RWPE2 (cell line): ENCODE measurements at regions not wholly inside any gene's neighbourhood (a gene's known extent, or its start where the extent isn't known, plus 50 kb on each side); places are given as distances from the start of the nearest gene placed in this dataset.

Experiments
- ATAC-seq: fragments of 200-7000 bp; cut with Tn5 transposase; 3 replicates; pipeline ENCODE4 v1.9.1; 2021; ENCODE audit warnings: low read depth
- DNase-seq: peaks from one replicate; pipeline ENCODE4 v3.0.0-alpha.2; 2020; ENCODE audit warnings: low spot score
- H3K27ac ChIP-seq: fragments of 450-650 bp; 2 replicates; pipeline ENCODE4 v1.5.1; 2017; ENCODE audit warnings: mild to moderate bottlenecking; ENCODE audit not compliant: poor library complexity, severe bottlenecking
- H3K27me3 ChIP-seq: fragments of 250-450 bp; sonication (Bioruptor Pico); 2 replicates; pipeline ENCODE4 v1.5.1; 2021; ENCODE audit warnings: mild to moderate bottlenecking, moderate library complexity; ENCODE audit not compliant: insufficient read depth, poor library complexity, severe bottlenecking
- H3K36me3 ChIP-seq: fragments of 250-450 bp; sonication (Bioruptor Pico); 2 replicates; pipeline ENCODE4 v1.5.1; 2020; ENCODE audit warnings: low read depth, mild to moderate bottlenecking, moderate library complexity
- H3K4me1 ChIP-seq: fragments of 250-450 bp; sonication (Bioruptor Pico); 2 replicates; pipeline ENCODE4 v1.5.1; 2021; ENCODE audit warnings: mild to moderate bottlenecking, moderate library complexity; ENCODE audit not compliant: insufficient read depth, poor library complexity, severe bottlenecking
- H3K4me3 ChIP-seq: fragments of 250-450 bp; sonication (Bioruptor Pico); 2 replicates; pipeline ENCODE4 v1.5.1; 2021; ENCODE audit warnings: mild to moderate bottlenecking, moderate library complexity; ENCODE audit not compliant: severe bottlenecking
- H3K9me3 ChIP-seq: fragments of 250-450 bp; sonication (Bioruptor Pico); 2 replicates; pipeline ENCODE4 v1.5.1; 2021; ENCODE audit warnings: mild to moderate bottlenecking, moderate library complexity; ENCODE audit not compliant: severe bottlenecking
- TF ChIP-seq, protein P1 (sequence below): fragments of 450-650 bp; IDR thresholded peaks from one replicate; pipeline ENCODE4 v1.5.1; 2017; ENCODE audit warnings: mild to moderate bottlenecking, moderate library complexity; ENCODE audit not compliant: poor library complexity, severe bottlenecking

DNA sequence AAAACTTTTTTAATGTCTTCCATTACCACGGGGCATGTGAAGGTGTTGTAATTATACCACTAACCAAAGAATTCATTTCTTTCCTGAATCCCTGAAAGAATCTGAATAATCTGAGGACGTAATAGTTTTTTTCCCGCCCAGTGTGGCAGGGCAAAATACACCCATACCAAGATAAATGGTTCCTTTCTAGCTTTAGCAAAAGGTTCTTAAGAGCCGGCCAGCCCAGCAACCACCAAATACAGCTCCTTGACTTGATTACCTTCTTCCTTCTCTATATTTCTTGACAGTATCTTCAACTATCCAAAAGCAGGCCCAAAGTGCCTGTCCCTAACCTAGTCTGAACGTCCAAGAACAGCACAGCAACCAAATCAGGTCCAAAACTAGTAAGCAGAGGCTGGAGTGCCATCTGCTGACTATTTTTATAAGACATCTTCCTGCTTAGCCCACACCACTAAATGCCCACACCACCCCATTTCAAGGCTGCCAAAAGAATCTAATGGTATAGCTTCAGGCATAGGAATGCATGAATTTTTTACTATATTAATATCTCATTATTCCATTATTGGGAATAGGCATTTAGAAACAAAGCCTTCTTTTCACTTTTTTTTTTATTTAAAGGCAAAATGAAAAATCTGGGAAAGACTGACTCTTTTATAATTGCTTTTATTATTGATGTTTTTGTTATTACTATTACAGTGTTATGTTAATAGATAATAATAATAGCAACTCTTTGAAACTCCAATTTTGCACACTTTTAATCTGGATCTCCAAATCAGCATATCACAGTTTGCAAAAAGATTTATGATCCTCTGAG lies 524.4 kb downstream of the MED13L start:
- TF ChIP-seq, protein P1, sequence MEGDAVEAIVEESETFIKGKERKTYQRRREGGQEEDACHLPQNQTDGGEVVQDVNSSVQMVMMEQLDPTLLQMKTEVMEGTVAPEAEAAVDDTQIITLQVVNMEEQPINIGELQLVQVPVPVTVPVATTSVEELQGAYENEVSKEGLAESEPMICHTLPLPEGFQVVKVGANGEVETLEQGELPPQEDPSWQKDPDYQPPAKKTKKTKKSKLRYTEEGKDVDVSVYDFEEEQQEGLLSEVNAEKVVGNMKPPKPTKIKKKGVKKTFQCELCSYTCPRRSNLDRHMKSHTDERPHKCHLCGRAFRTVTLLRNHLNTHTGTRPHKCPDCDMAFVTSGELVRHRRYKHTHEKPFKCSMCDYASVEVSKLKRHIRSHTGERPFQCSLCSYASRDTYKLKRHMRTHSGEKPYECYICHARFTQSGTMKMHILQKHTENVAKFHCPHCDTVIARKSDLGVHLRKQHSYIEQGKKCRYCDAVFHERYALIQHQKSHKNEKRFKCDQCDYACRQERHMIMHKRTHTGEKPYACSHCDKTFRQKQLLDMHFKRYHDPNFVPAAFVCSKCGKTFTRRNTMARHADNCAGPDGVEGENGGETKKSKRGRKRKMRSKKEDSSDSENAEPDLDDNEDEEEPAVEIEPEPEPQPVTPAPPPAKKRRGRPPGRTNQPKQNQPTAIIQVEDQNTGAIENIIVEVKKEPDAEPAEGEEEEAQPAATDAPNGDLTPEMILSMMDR: peak; percentile 90
- H3K9me3 ChIP-seq: no peaks in the 10 kb centered on the region
- peaks cover 21% of the 10 kb centered on the region for H3K4me1 ChIP-seq
- H3K27ac ChIP-seq: peak overlapping the region; percentile 96
- peak; percentile 89 for ATAC-seq
- no peaks in the 10 kb centered on the region for H3K27me3 ChIP-seq
- no peaks in the 10 kb centered on the region; the same call in 1 of the 2 replicates for H3K36me3 ChIP-seq
- no peak overlapping the region for H3K4me3 ChIP-seq
- DNase-seq: no peak

DNA sequence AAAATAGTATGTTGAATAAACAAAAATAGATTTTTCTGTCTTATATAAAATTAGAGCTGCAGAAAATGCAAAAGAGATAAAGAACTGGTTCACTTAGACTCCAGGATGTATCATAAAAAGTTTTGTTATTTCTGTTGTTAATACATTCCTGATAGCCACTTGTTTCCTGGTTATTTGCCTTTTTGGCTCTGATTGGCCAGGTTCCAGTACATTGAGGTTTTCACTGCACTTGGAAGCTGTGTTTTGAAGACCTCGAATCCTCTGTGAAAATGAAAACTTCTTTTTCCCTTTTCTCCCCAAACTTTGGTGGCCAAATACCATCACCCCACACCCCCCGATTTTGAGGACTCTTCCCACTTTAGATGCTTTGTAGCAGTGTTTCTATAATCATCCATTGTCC lies 525.3 kb downstream of the MED13L start:
- H3K27ac ChIP-seq: peak overlapping the region; percentile 96
- peaks cover 21% of the 10 kb centered on the region for H3K4me1 ChIP-seq
- H3K4me3 ChIP-seq: no peak overlapping the region
- DNase-seq (no peak), ATAC-seq (no peak)
- TF ChIP-seq, protein P1: no peak
- no peaks in the 10 kb centered on the region; the same call in 1 of the 2 replicates for H3K36me3 ChIP-seq
- no peaks in the 10 kb centered on the region for H3K9me3 ChIP-seq
- no peaks in the 10 kb centered on the region for H3K27me3 ChIP-seq

DNA sequence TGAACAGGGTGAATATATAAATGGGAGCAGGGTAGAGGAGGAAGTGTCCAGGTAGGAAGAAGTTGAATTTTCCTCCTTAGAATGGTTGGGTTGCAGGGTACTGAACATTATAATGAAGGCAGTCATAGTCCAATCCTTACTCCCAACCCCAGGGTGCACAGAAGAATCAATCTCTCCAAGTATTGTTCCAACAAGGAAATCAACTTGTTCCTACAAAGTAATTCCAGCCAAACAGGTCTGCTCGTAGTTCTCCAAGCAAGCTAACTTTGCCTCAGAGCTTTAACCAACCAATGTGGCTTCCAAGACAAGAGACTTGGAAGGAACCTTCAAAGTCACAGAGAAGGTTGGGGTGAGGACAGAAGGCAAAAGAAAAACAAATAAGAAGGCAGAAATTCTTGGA lies 527.2 kb downstream of the MED13L start:
- ATAC-seq (no peak), DNase-seq (no peak)
- Histone ChIP-seq H3K4me1 (peaks cover 21% of the 10 kb centered on the region), H3K36me3 (no peaks in the 10 kb centered on the region), H3K9me3 (no peaks in the 10 kb centered on the region), H3K27ac (no peak overlapping the region), H3K4me3 (no peak overlapping the region), H3K27me3 (no peaks in the 10 kb centered on the region)
- TF ChIP-seq, protein P1: no peak

DNA sequence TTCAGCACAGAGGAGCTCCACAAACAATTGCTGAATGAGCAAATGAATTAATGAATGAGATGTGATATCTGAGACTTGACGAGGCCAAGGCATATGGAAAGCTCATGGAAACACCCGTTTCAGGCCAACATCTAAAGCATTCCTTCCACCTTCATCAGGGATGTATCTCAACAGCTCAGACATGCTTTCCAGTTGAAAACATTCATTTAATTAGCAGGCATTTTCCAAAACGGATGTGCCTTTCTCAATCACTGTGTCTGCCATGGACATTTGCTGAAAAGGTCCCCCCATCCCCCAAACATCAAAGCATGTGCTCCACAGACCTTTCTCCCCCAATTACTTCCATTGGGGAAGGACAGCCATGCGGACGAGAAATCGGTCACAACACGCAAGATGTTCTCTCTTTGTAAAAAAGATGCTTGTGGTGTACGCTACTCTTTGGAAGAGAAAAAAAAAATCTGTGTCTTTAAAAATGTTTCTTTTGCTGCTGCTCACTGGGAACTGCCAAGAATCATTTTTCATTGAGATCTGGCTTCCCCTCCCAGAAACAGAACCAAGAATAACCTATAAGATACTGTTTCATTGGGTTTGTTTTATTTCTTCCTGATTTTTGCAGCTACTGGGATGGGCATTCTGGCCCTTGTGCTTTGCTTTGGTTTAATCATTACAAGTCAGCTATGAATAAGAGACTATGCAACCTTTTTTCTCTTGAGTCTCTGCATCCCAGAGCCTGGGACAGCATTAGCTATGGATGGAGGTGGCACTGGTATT lies 528.2 kb downstream of the MED13L start:
- Histone ChIP-seq H3K36me3 (no peaks in the 10 kb centered on the region), H3K27ac (no peak overlapping the region), H3K4me3 (no peak overlapping the region), H3K27me3 (no peaks in the 10 kb centered on the region), H3K9me3 (no peaks in the 10 kb centered on the region), H3K4me1 (peaks cover 21% of the 10 kb centered on the region)
- DNase-seq (no peak), ATAC-seq (no peak)
- TF ChIP-seq, protein P1: no peak
